GM19455 (cell line): ENCODE measurements at regions not wholly inside any gene's neighbourhood (a gene's known extent, or its start where the extent isn't known, plus 50 kb on each side); places are given as distances from the start of the nearest gene placed in this dataset.
A peak's percentile ranks its signal among the peaks of the same experiment; 100 is the strongest.

Experiments used
- ATAC-seq: cut with Tn5 transposase; IDR thresholded peaks from one replicate; pipeline ENCODE4 v1.9.1; 2021; ENCODE audit not compliant: unreplicated experiment

- no peak for ATAC-seq
These were observed 101.6 kb downstream of the MAF start for GRCh38 chr16:79498928-79499327.

GRCh38 chr16:79497606-79498350 is 102.8 kb downstream of the MAF start:
- no peak for ATAC-seq

GRCh38 chr16:79493911-79494310 is 106.6 kb downstream of the MAF start:
- ATAC-seq = no peak

GRCh38 chr16:79492036-79492435 is 108.5 kb downstream of the MAF start:
- no peak for ATAC-seq

- no peak for ATAC-seq
These were observed 115.5 kb downstream of the MAF start for GRCh38 chr16:79485020-79485419.

GRCh38 chr16:79484237-79484636 is 116.3 kb downstream of the MAF start:
- ATAC-seq = no peak

- no peak for ATAC-seq
These were observed 117.2 kb downstream of the MAF start for GRCh38 chr16:79483336-79483735.

GRCh38 chr16:79482011-79482410 is 118.5 kb downstream of the MAF start:
- no peak for ATAC-seq

- ATAC-seq = no peak
These were observed 119.6 kb downstream of the MAF start for GRCh38 chr16:79480929-79481328.

GRCh38 chr16:79480056-79480455 is 120.5 kb downstream of the MAF start:
- ATAC-seq = no peak

GRCh38 chr16:79476580-79476979 is 124.0 kb downstream of the MAF start:
- no peak for ATAC-seq

GRCh38 chr16:79475841-79476240 is 124.7 kb downstream of the MAF start:
- ATAC-seq = no peak

GRCh38 chr16:79473456-79473855 is 127.1 kb downstream of the MAF start:
- ATAC-seq = no peak

- no peak for ATAC-seq
These were observed 128.1 kb downstream of the MAF start for GRCh38 chr16:79472426-79472825.

- no peak for ATAC-seq
These were observed 130.5 kb downstream of the MAF start for GRCh38 chr16:79469999-79470398.

GRCh38 chr16:79468631-79469030 is 131.9 kb downstream of the MAF start:
- no peak for ATAC-seq

GRCh38 chr16:79468121-79468552 is 132.4 kb downstream of the MAF start:
- ATAC-seq = no peak

GRCh38 chr16:79466111-79466510 is 134.4 kb downstream of the MAF start:
- ATAC-seq = no peak

- no peak for ATAC-seq
These were observed 136.7 kb downstream of the MAF start for GRCh38 chr16:79463841-79464240.

GRCh38 chr16:79456036-79456435 is 144.5 kb downstream of the MAF start:
- ATAC-seq = no peak

GRCh38 chr16:79452671-79453070 is 147.9 kb downstream of the MAF start:
- no peak for ATAC-seq

GRCh38 chr16:79451196-79451816 is 149.2 kb downstream of the MAF start:
- peak; percentile 71 for ATAC-seq

GRCh38 chr16:79449900-79450299 is 150.6 kb downstream of the MAF start:
- no peak for ATAC-seq
